Keratinocyte (primary cell): ENCODE measurements at regions not wholly inside any gene's neighbourhood (a gene's known extent, or its start where the extent isn't known, plus 50 kb on each side); places are given as distances from the start of the nearest gene placed in this dataset.

Experiments
- DNase-seq: peaks from one replicate; pipeline ENCODE4 v3.0.0-alpha.2; 2011; ENCODE audit warnings: low read depth, missing footprints, low spot score
- FAIRE-seq: peaks from 2 replicates; lab custom pipeline; 2011; peaks lifted over from hg19 to GRCh38; lab: Jason Lieb, UNC
- H2AFZ ChIP-seq: 2 replicates; pipeline ENCODE4 v1.6.0; 2012; ENCODE audit warnings: low read length, control low read depth, inconsistent platforms; ENCODE audit not compliant: control insufficient read depth
- H3K27ac ChIP-seq: 2 replicates; pipeline ENCODE4 v1.5.1; 2011; ENCODE audit warnings: low read length; ENCODE audit not compliant: control insufficient read depth, insufficient read depth
- H3K27me3 ChIP-seq: 3 replicates; pipeline ENCODE4 v1.6.0; 2011; ENCODE audit warnings: low read length; ENCODE audit not compliant: control insufficient read depth, insufficient read depth; ENCODE audit errors: extremely low read depth
- H3K36me3 ChIP-seq, 2 experiments: 2 replicates in 1 of 2; 3 replicates in 1 of 2; pipeline ENCODE4 v1.5.1; 2011; ENCODE audit warnings: low read length in 2 of 2, mild to moderate bottlenecking in 1 of 2; ENCODE audit not compliant: control insufficient read depth in 2 of 2, insufficient read depth in 2 of 2; ENCODE audit errors: extremely low read depth in 1 of 2
- H3K4me1 ChIP-seq: 3 replicates; pipeline ENCODE4 v1.5.1; 2011; ENCODE audit warnings: low read length; ENCODE audit not compliant: control insufficient read depth, insufficient read depth; ENCODE audit errors: extremely low read depth
- H3K4me2 ChIP-seq: 3 replicates; pipeline ENCODE4 v1.6.0; 2011; ENCODE audit warnings: low read depth, low read length; ENCODE audit not compliant: control insufficient read depth, insufficient read depth; ENCODE audit errors: extremely low read depth
- H3K4me3 ChIP-seq, 3 experiments: fragments of 200-600 bp in 1 of 3; sonication (generic) in 1 of 3; 2 replicates in 2 of 3; 3 replicates in 1 of 3; pipeline ENCODE4 v1.5.1; 2011 to 2016; ENCODE audit warnings: low read length in 3 of 3, mild to moderate bottlenecking in 3 of 3, control low read depth in 2 of 3, inconsistent platforms in 1 of 3, low read depth in 1 of 3, mixed read lengths in 1 of 3, mixed run types in 1 of 3, moderate library complexity in 1 of 3; ENCODE audit not compliant: control insufficient read depth in 2 of 3, insufficient read depth in 2 of 3; ENCODE audit errors: extremely low read depth in 1 of 3
- H3K79me2 ChIP-seq: 2 replicates; pipeline ENCODE4 v1.6.0; 2012; ENCODE audit warnings: low read length; ENCODE audit not compliant: control insufficient read depth, insufficient read depth
- H3K9ac ChIP-seq: 3 replicates; pipeline ENCODE4 v1.6.0; 2011; ENCODE audit warnings: low read length; ENCODE audit not compliant: control insufficient read depth, insufficient read depth; ENCODE audit errors: extremely low read depth
- H3K9me1 ChIP-seq: 3 replicates; pipeline ENCODE4 v1.6.0; 2011; ENCODE audit warnings: low read length; ENCODE audit not compliant: control insufficient read depth, insufficient read depth; ENCODE audit errors: extremely low read depth
- H3K9me3 ChIP-seq: 2 replicates; pipeline ENCODE4 v1.5.1; 2012; ENCODE audit warnings: low read depth, low read length; ENCODE audit not compliant: control insufficient read depth
- H4K20me1 ChIP-seq: 3 replicates; pipeline ENCODE4 v1.6.0; 2011; ENCODE audit warnings: low read length; ENCODE audit not compliant: control insufficient read depth, insufficient read depth; ENCODE audit errors: extremely low read depth
- CTCF ChIP-seq, 3 experiments: IDR thresholded peaks in 1 of 3; conservative IDR thresholded peaks in 1 of 3; optimal IDR thresholded peaks in 1 of 3; 2 replicates in 2 of 3; 3 replicates in 1 of 3; pipeline versions ENCODE3 to v1.5.1; 2011; ENCODE audit warnings: low read length in 3 of 3, mild to moderate bottlenecking in 3 of 3, moderate library complexity in 2 of 3, control low read depth in 1 of 3, inconsistent platforms in 1 of 3; ENCODE audit not compliant: insufficient read depth in 2 of 3; ENCODE audit errors: extremely low read depth in 1 of 3
- EZH2 ChIP-seq: IDR thresholded peaks from one replicate; pipeline ENCODE4 v1.6.1; 2012; ENCODE audit warnings: inconsistent platforms, mild to moderate bottlenecking, low read length, moderate library complexity
- dilution Hi-C: fragments of 300-500 bp; cut with MboI; formaldehyde crosslinking; loops from one replicate; pipeline ENCODE4 v1.7.0; 2020; ENCODE audit warnings: low sequenced_read_pairs; ENCODE audit not compliant: extremely low pct_ligation_motif_present

GRCh38 chr4:126251169-126251568 is 936.4 kb downstream of the FAT4 start:
- Histone ChIP-seq H2AFZ (no peak overlapping the region), H3K4me1 (no peaks in the 10 kb centered on the region), H3K27ac (no peak overlapping the region), H4K20me1 (no peaks in the 10 kb centered on the region), H3K9me3 (no peaks in the 10 kb centered on the region), H3K27me3 (no peaks in the 10 kb centered on the region), H3K36me3 (no peaks in the 10 kb centered on the region), H3K9me1 (no peaks in the 10 kb centered on the region), H3K4me3 (no peak overlapping the region), H3K9ac (no peak overlapping the region), H3K79me2 (no peaks in the 10 kb centered on the region), H3K4me2 (no peak overlapping the region)
- FAIRE-seq (no peak), DNase-seq (no peak)
- TF ChIP-seq CTCF (optimal IDR thresholded peaks at IDR 0.05 in 1 of 3, IDR thresholded peaks at IDR 0.05 in 1 of 3, conservative IDR thresholded peaks at IDR 0.05 in 1 of 3; ENCODE audit: extremely low read depth in 1 of 3, insufficient read depth in 2 of 3, low read length in 3 of 3) (no peak), EZH2 (no peak)
- dilution Hi-C loops = no loop called here

DNA sequence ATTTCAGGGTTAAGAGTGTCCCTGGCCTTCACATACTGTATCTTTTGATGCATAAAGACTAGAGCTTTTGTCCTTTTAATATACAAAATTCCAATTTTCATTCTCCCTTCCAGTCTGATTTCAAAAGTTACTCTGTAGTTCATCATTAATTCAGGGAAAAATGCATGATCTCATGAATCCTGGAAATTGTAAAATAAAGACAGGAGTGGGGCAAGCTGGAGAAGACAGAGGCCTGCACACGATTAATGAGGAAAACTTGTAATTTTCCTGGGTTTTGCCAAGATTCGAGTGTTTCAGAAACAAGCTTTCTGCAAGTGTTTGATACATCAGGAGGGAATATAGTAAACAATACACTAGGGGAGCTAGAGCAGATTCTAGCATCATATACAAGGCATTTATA is 947.9 kb downstream of the FAT4 start:
- H3K79me2 ChIP-seq = no peaks in the 10 kb centered on the region
- dilution Hi-C loops = no loop called here

More for the DNA sequence above, 947.9 kb downstream of the FAT4 start:
- no peak for DNase-seq
- H3K27me3 ChIP-seq = no peaks in the 10 kb centered on the region
- no peak overlapping the region for H3K27ac ChIP-seq
- H3K36me3 ChIP-seq = no peaks in the 10 kb centered on the region
- FAIRE-seq = no peak
- no peak overlapping the region for H3K4me3 ChIP-seq
- no peak overlapping the region for H3K4me2 ChIP-seq
- H4K20me1 ChIP-seq = no peaks in the 10 kb centered on the region
- TF ChIP-seq EZH2 (no peak), CTCF (optimal IDR thresholded peaks at IDR 0.05 in 1 of 3, IDR thresholded peaks at IDR 0.05 in 1 of 3, conservative IDR thresholded peaks at IDR 0.05 in 1 of 3; ENCODE audit: extremely low read depth in 1 of 3, insufficient read depth in 2 of 3, low read length in 3 of 3) (no peak)
- no peaks in the 10 kb centered on the region for H3K9me3 ChIP-seq
- H3K9me1 ChIP-seq = no peaks in the 10 kb centered on the region
- H2AFZ ChIP-seq = no peak overlapping the region
- no peaks in the 10 kb centered on the region for H3K4me1 ChIP-seq
- no peak overlapping the region for H3K9ac ChIP-seq
